Fibroblast of skin of back (primary cell): ENCODE measurements at regions not wholly inside any gene's neighbourhood (a gene's known extent, or its start where the extent isn't known, plus 50 kb on each side); places are given as distances from the start of the nearest gene placed in this dataset.

Experiments used
- DNase-seq: peaks from one replicate; pipeline ENCODE4 v3.0.0-alpha.2; 2013

DNA sequence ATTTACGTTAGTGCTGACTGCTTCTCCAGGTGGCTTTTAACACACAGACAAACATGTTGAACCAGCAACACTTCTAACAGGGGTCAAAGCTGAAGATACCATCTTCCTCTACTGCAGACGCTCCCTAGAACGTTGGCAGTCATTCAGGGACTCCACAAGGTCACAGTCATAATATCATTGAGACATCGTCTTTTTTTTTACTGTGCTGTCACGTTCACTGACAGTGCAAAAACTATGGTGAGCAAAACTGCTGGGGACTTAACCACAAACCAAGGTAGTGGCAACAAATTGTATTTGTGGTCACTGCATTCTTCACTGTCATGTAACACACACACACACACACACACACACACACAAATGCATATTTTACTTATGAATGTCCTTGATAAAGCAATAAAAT is 244.9 kb downstream of the CASP12 start:
- DNase-seq: no peak

DNA sequence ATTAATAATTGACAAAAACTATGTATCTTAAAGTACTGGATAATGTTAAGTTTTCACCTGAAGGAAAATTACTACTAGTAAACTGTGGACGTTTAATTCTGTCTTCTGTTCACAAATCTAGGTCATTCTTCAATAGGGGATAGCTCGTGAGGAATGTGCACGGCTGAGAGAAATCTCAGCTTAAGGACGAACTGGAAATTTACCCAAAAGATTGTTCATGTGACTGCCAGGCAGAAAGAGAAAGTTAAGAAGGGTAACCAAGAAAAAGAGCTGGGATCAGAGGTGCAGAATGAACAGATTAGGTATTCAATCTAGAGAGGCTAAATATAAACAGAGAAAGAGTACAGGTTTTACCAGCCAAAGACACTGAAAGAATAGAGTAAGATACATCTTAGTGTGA is 245.3 kb downstream of the CASP12 start:
- no peak for DNase-seq

DNA sequence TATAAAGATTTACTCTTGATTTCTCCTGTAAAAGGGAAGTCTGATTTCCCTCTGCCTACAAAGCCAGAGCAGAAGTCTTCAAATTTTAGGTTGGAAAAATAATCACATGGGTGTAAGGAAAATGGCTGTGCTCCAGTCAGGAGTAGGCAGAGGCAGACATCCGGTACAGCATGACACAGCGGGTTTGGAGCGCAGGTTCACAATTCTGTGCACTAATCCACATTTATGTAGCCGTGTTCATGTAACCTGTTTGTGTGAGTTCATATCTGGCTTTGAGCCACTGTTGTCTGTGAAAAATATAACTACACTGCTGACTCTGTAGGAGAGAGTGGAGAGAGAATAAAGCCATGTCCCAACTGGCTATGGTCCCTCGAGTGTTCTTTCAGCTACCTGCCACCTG is 248.0 kb downstream of the CASP12 start:
- DNase-seq: no peak

DNA sequence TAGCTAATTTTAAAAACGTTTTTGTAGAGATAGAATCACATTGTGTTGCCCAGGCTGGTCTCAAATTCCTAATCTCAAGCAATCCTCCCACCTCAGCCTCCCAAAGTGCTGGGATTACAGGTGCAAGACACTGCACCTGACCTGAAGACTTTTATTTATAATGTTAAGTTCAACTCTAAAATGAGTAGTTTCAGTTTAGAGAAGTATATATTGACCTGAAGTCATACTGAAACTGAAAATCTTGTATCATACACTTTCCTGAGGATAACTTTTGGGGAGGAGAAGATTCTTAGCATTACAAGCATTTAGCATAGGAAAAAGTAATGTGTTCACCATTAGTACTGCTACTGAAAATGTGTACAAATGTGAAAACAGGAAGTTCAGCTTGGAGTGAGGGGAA is 249.3 kb downstream of the CASP12 start:
- no peak for DNase-seq

DNA sequence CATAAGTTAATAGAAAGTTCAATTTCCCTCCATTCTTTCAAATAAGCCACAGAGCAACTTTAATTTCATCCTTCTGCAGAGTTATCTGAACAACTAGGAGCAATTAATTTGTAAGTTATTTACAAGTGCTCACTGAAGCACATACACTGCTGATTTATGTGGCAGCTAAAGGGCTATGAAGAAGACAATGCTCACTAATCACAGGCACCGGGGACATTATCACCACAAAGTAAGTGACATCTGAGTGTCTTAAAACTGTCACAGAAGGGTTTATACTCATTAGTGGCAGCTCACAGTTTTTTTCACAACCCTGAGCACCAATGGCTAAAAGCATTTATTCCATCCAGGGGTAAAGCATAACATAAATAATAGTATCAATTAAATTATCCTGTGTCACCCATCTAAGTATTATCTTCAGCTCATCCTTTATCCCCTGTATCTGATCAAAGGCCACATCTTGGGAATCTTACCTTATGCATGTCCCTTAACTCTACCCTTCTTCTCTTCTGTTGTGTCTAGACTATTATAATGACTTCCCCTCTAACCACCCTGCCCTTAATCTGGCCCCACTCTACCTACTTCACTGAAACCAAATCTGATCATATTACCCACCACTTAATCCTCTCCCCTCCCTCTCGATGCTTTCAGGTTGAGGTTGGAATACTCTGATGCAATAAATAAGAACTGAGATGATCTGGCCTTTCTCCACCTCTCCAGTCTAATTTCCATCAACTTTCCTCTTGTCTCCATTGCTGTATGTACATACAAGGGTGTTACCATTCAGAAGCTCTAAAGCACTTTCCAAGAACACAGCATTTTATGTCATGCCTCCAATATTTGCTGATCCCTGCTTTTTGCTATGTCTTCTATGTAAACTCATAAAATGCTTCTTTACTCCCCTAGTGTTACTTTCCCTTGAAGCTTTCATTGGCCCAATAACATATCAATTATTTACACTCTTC is 252.7 kb downstream of the CASP12 start:
- no peak for DNase-seq

DNA sequence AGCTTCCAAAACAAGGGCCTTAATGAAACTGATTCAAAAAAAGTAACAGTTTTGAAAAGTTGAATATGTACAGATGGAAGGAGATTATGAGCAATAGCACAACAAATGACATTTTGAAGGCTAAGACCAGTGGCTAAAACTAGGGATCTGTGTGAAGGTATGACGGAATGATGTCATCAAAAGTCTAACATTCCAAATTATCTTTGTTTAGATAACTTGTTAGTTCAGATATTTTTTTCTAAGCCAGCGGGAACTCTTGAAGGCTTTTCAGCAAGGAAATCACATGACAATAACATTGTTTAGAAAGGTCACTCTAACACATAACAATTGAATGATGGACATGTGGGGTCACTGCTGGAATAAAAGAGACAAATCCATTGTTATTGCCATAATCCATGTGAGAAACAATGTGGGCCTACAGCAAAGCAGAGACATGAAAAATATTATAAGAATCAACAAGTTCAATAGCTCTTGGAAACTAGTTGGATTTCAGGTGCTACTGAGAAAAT is 260.5 kb downstream of the CASP12 start:
- DNase-seq: no peak

DNA sequence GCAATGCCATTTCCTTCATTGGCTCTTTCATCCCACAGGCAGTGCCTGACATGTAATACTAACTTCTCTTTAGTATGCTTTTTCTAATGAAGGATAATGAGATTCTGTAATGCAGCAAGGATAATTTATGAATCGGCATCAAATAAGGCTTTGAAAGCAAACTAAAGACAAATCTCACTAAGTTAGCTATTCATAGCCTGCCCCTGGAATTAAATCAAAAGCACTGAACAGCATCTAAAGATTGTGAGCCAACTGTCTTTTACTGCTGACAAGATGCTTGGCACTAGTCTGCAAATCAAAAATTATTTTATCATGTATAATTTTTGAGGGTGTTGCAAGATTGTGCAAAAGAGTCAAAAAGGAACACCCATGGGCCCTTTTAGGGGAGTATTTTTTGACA is 265.0 kb downstream of the CASP12 start:
- DNase-seq: no peak

DNA sequence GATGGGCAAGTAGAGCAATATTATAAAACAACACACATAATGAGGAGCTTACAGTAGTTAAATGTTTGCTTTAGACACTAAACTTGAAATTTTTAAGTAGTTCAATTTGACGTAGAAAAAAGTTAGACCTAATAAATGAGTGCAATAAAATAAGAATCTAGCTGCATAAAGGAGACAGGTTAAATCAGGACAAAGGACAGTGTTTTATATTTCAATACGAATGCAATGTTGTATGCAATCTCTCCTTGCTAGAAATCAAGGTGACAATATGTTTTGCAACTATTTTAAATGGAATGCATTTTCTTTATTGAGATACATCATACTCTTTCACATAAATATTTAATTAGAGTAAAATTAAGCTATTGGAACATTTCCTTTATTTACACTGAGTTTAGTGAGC is 267.9 kb downstream of the CASP12 start:
- no peak for DNase-seq

DNA sequence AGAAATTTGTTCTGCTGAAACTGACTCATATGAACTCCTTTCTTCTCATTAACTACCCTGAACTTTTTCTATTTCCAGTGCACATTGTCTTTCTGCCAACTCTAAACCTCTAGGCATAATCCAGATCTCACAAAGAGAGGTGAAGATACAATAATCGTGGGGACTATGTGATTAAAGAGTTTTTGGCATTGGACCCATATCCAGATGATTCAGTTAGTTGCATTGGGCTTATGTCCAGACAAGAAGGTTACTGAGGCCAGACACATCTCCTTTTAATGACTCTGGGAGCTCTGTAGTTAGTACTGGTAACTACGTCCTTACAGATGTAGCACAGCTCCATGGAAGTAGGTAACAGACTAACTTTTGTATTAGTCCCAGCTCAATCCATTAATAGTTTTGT is 273.0 kb downstream of the CASP12 start:
- no peak for DNase-seq

DNA sequence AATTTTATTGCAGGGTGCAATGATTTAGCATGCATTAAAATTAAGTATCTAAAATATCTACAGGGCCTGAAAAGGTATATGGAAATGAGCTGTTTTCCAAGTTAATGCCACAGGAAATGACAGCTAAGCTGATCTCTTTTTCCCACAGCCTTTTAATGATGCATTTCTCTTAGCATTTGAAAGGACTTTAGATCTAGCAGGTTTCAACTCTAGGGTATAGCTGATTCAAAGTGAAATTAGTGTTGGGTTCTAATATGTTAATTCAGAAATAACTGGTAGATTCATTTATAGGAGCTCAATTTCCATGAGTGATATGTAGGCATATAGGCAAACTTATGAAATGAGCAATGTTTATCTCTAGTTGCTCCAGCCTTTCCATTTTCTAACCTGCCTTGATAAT is 274.2 kb downstream of the CASP12 start:
- DNase-seq: no peak

DNA sequence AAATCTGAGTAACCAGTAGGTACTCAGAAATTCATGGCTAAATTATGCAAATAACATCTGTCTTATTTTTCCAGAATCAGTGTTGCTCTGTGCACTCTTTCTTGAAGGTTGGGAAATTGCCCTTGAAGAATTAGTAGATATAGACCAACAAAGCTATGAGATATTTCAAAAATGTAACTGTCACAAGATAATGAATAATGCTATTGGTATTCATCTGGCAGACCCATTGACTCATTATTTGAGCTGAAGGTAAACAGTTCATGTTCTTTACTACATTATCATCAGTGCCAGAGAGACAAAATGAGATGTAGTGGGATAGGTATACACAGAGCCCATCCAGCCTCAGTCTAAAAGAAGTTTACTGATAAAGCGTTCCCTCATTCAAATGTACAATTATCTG is 274.7 kb downstream of the CASP12 start:
- peak; percentile 77 for DNase-seq

DNA sequence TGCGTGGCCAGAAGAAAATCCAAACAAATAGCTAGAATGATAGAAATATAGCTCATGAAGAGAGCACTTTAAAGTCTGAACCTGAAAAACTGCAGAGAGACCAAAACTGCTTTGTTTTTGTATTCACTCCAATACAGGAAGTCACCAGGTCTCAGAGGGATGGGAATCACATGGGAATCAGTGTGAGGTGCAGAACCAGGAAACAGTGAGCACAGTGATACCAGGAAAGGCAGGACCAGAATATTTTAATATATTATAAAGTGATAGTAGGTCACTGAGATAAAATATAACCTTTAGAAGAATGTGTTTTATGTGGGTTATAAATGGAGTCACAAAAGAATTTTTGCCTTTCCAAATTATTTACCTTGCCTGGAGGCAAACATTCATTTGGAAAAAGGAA is 277.3 kb downstream of the CASP12 start:
- no peak for DNase-seq

DNA sequence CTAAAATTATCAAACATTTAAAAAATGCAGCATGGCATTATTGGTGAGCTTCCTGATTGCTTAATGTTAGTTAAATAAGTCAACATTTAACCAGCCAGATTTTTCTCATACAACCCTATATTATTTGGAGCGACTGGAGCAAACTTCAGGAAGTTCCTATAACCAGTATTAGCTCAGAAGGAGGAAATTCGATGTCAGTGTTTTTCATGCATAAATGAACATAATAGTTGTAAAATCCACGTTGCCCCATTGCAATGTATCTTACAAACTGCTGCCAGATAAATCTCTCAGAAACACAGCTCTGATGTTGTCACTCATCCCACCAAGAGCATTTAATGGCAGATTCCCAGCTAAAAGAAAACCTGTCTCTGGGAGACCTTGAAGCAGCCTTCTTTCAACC is 278.5 kb downstream of the CASP12 start:
- no peak for DNase-seq

DNA sequence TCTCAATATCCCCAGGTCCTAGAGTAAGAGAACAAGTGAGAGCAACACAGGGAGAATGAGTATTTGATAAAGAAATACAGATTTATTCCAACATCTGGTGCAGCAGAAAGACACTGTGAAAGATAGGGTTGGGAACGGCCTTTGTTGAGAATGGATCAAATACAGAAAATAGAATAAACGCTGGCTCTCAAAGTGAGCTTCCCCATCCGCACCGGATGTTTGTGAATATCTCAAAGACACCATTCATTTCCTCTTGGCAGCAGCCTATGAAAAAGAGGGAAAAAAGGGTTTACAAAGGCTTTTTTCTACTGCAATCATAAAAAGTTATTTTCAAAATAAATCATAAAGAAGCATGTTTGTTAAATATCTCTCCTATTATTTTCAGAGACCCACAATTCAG is 279.3 kb downstream of the CASP12 start:
- DNase-seq: no peak

DNA sequence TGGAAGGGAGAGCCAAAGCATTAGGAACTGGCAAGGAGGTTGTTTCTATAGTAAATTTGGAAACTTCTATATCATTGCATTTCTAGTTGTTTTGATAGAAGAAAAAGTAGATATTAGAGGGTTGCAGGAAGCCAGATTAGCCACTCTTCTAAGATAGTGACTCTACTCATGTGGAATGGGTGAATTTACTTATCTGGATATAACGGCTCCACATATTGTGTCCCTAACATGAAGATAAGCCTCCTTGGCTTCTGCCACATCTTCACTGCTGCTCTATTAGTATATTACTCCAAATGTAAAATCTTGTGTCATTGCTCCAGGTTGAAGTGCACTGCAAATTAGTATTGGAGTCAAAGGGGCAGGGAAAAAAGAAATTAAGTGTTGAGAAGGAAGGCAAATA is 283.3 kb downstream of the CASP12 start:
- no peak for DNase-seq

DNA sequence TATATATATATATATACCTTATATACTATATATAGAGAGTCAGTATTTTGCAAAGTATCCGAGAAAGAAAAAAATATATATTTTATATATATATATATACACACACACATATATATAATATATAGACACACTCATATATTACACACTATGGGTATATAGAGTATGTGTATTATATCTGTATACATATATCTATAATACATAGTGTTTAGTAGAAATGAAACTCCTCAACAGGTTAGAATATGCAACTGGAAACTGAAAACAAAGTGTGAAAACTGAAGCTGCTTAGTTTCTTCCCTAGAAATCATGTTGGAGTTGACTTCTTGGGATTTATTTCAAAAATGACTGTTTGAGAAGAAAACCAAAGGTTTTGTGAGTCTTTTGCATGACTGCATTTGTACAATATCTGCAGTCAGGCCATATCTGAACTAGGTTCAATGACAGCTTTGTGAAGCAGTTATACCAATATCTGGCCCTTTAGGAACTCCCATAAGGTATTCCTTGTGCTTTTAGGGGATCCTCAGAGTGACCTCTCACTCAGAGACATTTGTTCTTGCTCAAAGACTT is 284.1 kb downstream of the CASP12 start:
- DNase-seq: no peak

DNA sequence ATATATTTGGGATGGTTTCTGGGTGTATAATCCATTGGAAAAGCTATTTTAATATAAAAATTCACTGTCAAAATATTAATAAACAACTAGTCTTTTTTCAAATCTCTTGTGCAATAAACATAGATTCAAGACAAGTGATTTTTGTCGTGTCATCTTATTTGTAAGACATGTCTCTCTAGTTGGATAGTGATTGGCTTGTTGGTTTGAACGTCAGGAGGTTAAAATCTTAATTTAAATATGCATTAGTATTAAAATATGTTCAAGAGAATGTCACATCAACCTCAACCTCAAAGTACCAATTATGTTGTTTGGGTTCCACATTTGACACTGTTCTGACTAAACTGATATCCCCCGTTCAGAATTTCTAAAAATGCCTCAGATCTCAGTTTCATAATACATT is 287.6 kb downstream of the CASP12 start:
- DNase-seq: no peak

DNA sequence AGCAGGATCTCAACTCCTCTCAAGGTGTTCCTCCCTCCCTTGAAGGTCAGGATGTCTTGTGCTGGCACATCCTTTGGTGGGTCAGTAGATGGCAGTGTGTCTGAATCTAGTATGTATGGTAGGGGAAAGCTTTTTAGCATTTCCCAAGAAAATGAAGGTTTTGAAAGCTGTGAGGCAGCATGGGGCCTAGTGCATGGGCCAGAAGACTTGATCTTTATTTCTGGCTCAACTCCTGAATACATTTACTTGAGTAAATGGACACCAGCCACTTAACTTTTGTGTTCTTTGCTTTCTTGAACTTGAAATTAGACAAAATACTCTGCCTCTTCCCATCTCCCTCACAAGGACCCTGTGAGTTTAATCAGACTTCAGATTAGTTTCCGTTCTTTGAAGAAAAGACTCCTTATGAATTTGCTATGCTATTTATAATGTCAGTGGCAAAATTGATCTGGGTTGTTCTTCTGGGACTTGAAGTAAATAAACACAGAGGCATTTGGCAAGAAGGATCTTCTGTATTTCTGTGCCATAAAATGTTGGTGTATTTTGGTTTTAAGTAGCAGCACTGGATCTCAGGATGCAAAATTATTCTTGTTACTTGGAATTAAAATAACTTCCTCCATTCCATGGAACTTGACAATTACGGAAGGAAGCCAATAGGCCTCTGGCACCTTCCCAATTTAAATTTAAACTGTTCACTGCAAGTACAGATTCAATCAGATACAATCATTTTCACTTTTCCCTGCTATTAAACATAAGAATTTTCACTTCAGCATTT is 288.8 kb downstream of the CASP12 start:
- DNase-seq: peak; percentile 50

DNA sequence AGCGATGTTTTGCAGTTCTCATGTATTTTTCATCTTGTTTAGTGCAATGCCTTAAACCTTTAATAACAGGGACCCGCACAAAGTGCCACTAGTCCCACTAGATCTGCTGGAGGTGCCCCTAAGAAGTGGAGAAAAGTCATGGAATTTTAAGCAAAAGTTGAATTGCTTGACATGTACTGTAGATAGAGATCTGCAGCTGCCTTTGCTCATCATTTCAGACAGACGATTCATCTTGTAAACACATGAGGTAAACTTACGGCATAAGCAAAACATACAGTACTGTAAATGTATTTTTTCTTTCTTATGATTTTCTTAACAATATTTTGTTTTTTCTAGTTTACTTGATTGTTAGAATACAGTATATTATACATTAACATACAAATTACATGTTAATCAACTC is 295.6 kb downstream of the CASP12 start:
- DNase-seq: no peak

DNA sequence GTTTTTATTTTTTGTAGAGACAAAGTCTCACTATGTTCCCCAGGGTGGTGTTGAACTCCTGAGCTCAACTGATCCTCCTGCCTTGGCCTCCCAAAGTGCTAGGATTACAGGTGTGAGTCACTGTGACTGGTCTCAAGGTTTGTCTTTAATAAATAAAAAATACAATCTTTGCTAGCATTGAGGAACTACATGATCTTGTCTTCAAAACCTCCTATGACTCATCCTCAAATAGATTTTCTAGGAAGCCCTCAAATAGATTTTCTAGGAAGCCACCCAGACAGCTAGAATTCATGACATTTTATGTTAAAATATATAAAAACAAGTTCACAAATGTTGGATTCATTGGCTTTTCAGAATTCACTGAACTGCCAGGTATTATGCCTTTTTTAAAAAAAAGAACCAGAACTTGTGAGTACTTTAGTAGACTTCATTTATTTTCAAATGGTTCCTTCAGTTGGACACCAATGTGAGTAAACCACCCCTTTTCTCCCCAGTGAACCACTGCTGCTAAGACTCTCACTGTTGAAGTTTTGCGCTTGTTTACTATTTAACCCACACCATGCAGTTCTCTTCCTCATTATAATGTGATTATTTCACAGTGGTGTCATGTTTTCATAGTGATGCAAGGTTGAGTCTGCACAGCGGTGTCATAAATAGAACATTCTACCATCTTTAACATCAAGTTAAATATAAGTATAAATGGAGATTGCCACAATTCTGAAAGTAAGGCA is 303.9 kb downstream of the CASP12 start:
- DNase-seq: peak; percentile 48

DNA sequence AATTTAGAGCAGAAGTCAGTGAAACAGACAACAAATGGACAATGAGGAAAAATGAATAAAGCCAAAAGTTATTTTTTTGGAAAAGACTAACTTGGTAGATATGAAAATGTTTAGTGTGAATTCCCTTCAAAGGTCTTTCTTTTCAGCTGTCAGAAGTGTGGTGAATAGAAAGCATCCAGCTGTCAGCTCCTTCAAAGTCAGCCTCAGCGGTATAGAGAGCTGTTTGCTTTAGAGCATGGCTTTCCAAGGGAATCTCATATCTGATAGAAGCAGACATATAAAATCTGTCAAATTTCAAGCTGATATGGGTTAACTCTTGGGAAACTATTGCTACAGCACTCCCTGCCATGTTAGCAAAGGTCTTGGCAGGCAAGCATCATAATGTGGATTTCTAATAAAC is 309.3 kb downstream of the CASP12 start:
- DNase-seq: no peak

DNA sequence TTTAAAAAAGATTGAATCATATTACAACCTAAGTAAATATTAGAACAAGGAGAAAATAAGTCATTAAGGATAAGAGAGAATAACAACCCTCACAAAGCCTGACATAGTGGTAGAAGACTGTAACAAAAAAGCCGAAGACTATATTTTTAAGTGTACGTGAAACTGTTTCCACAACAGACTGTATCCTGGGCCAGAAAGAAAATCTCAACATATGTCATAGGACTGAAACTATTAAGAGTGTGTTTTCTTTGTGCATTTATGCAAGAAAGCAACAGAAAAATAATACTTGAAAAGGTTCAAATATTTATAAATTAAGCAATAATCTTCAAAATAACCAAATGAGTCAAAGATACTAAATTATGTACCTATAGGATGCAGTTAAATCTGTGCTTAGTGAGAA is 309.8 kb downstream of the CASP12 start:
- no peak for DNase-seq

DNA sequence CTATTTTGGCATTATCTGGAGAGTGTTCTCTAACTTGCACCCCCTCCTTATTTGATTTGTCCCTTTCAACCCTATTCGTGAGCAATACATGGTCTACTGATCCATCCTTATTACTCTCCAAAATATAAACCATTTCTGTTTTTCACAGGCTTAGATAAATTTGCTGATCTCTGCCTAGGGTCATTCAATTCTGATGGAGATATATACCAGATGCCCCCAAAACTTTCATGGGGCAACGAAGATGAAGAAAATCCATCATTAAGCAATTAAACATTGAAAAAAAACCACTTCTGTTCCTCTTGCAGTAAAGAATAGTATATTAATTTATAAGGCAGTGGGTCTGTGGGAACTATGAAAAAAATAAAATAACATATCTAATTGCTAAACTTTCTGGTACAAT is 313.4 kb downstream of the CASP12 start:
- DNase-seq: no peak
